Cerebellar cortex (tissue), 1 donor: ENCODE measurements at regions not wholly inside any gene's neighbourhood (a gene's known extent, or its start where the extent isn't known, plus 50 kb on each side); places are given as distances from the start of the nearest gene placed in this dataset.

Experiments
- DNase-seq: peaks from one replicate; pipeline ENCODE4 v3.0.0-alpha.2; 2015; ENCODE audit warnings: low spot score

DNA sequence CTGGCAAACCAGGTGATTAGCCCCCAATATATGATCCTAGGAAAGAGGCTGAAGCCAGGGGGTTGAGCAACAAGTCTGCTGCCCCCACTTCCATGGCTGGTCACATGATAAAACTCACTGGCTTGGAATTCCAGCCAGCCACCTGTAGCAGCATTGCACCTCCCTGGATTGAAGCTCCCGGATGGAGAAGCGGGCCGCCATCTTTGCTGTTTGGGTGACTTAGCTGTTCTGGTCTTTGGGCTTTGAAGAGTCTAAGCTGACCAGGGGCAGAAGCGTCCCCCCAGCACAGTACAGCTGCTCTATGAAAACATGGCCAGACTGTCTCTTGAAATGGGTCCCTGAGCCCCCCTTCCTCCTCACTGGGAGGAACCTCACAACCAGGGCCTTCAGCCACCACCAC lies 610.2 kb downstream of the ANXA1 start:
- DNase-seq = no peak

DNA sequence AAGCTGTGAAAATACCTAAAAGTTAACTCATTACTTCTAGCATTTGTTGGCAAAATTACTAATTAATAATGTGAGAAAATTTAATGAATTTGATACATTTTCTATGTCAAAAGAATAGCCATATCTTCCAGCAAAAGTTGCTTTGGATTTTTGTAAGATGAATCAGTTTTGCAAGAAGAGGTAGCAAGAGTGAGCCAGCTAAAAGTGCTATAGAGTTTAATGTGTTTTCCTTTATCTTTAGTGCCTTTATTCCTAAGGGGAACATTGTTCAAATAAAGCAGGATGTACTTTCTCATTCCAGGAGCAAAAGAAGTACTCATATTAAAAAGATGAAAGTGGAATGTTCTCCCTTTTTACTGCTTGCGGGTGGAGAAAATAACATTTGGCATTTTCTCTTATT lies 622.2 kb downstream of the ANXA1 start:
- DNase-seq = no peak

- no peak for DNase-seq
Measured at GRCh38 chr9:73775757-73776156, 624.1 kb downstream of the ANXA1 start.

- DNase-seq = no peak
Measured at GRCh38 chr9:73780916-73781315, 629.3 kb downstream of the ANXA1 start.

- no peak for DNase-seq
Measured at GRCh38 chr9:73782166-73782565, 630.5 kb downstream of the ANXA1 start.

GRCh38 chr9:73799446-73799845 lies 647.8 kb downstream of the ANXA1 start:
- DNase-seq = no peak

- DNase-seq = no peak
Measured at GRCh38 chr9:73805111-73805510, 653.4 kb downstream of the ANXA1 start.

GRCh38 chr9:73805853-73806458 lies 654.3 kb downstream of the ANXA1 start:
- DNase-seq = no peak

DNA sequence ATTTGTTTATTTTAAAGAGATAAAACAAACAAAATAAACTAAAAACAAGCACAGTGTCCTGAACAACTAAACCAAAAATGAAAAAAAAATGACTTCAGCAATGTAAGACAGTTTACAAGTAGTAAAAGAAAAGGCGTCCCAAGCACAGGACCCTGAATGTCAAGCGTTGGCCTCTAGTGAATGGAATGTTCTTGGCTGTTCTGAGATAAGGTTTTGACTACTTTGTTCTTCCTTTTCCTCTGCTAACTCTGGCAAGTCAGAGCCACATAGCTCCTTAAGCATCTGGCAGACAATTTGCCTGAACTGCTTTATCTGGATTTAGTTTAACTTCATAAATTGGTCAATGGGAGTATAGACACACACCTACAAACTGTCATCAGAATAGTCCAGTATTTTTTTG lies 655.2 kb downstream of the ANXA1 start:
- no peak for DNase-seq

- no peak for DNase-seq
Measured at GRCh38 chr9:73807952-73808351, 656.3 kb downstream of the ANXA1 start.

- no peak for DNase-seq
Measured at GRCh38 chr9:73810585-73811215, 659.0 kb downstream of the ANXA1 start.

DNA sequence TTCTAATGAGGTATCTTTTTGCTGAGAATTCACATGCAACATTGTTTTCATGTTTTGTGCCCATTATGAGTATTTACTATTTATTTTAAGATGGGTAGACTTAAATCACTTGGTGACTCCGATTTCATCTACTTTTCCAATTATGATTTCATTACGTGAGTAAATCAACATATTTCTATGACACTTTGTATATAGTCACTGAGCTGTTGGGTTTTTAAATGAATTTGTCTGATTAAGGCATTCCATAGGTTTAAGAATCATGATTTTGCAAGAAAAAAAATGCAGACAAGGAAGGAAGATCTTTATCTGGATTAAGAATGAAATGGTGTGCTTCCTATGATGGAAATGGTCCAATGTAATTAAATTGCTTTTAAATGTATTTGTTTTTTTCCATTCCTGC lies 661.9 kb downstream of the ANXA1 start:
- no peak for DNase-seq

DNA sequence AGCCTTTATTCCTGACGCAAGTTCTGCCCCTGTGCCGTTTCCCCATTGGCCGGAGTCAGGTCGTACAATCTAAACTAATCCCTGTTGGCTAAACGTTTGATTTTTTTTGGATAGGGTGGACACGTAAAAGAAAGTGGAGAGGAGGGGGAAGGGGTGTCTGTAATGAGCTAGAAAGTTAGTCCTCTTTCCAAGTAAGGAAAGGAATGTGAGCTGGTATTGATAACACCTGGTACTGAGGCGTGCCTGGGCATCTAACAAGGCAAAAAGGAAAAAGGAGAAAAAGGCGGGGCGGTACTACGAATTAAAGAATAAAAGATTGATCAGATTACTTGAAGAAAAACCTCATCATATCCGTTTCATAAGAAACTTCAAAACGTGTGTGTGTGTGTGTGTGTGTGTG lies 665.2 kb downstream of the ANXA1 start:
- no peak for DNase-seq

DNA sequence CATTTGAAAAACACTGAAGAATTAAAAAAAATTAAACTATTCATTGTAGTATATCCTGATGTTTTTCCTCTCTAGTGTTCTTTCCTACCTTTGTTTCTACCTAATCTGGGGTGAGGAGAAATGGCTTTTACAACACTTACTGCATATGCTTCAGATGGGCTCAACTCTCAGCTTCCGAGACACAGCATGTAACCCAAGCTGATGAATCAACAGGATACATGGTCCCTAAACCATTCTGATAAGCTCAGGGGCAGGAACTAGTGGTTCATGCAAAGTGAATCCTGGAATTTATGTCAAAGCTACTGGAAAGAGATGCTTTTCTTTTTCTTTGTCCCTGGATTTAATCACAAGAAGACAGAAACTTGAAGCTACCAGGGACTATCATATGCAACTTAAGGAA lies 672.5 kb upstream of the RORB start:
- no peak for DNase-seq

DNA sequence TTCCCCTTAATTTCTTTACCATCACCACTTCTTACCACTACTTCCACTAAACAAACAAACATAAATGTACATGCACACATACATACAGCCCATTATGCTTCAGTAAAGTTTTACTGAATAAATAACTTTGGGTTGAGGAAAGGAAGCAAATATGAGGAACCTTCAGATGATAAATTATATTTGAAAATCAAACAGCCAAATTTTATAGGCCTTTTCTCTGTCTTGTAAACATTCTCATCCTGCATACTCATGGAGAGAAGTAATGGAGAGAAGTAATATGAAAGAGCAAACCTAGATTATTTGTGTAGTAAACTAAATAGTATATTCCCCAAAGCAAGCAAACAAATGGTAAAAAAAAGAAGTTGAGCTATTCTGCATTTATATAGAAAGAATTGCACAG lies 658.3 kb upstream of the RORB start:
- no peak for DNase-seq

- no peak for DNase-seq
Measured at GRCh38 chr9:73839471-73839870, 657.7 kb upstream of the RORB start.

GRCh38 chr9:73841018-73841417 lies 656.1 kb upstream of the RORB start:
- DNase-seq = no peak

- DNase-seq = no peak
Measured at GRCh38 chr9:73844135-73844534, 653.0 kb upstream of the RORB start.

DNA sequence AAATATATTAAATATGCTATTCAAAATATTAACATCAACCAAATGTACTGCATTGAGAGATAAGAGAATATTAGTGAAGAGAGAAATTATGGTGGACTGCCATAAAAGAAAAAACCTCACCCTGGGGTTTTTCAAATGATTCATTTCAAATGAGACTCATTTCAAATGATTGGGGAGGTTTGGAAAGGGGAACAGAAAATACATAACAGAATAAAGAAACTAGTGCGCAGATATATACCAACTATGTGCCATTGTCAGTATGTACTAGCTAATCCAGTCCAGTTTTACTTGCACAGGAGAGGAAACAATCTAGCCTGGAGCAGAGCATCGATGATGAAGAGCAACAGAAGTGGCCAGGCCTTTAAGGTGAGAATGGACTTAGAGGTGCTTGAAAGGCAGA lies 651.6 kb upstream of the RORB start:
- DNase-seq = no peak

GRCh38 chr9:73845954-73846690 lies 651.0 kb upstream of the RORB start:
- DNase-seq = no peak

DNA sequence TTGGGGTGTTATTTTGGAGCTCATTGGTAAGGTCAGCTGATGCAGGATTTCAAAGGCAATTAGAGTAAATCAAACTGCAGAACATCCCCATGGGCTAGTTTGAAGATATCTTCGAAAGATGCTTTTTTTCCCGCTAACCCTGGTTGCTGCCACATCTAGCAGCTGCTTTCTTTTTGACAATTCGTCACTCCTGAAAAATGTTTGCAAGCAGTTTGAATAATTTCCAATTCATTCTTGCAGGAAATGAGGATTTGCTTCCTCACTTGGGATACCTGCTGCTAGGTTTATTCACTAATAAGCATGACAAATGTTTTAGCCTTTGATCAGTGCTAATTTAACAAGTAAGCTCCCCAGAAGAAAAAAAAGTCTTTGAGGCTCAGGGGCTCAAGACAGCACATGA lies 649.6 kb upstream of the RORB start:
- DNase-seq = no peak

GRCh38 chr9:73853549-73853948 lies 643.6 kb upstream of the RORB start:
- no peak for DNase-seq

- no peak for DNase-seq
Measured at GRCh38 chr9:73855206-73855605, 641.9 kb upstream of the RORB start.

GRCh38 chr9:73863924-73864323 lies 633.2 kb upstream of the RORB start:
- DNase-seq = no peak
